MV-4-11 (cell line): ENCODE measurements at regions not wholly inside any gene's neighbourhood (a gene's known extent, or its start where the extent isn't known, plus 50 kb on each side); places are given as distances from the start of the nearest gene placed in this dataset.
"Not testable (repeated sequence)": the region's sequence is repeated elsewhere in the genome, so short reads cannot be mapped to it uniquely, and the experiment has no call there.

ENCODE experiments used
- DNase-seq: peaks from one replicate; lab custom pipeline; 2025; lab: John Stamatoyannopoulos, UW

- no peak for DNase-seq
Measured at GRCh38 chr6:145547594-145548335, 187.6 kb downstream of the EPM2A start.

GRCh38 chr6:145548933-145549648 lies 186.2 kb downstream of the EPM2A start:
- DNase-seq: no peak

GRCh38 chr6:145551164-145551563 lies 184.2 kb downstream of the EPM2A start:
- no peak for DNase-seq

GRCh38 chr6:145555084-145555483 lies 180.2 kb downstream of the EPM2A start:
- no peak for DNase-seq

GRCh38 chr6:145557474-145557873 lies 177.8 kb downstream of the EPM2A start:
- DNase-seq: no peak

GRCh38 chr6:145559836-145560235 lies 175.5 kb downstream of the EPM2A start:
- DNase-seq: no peak

GRCh38 chr6:145561095-145562072 lies 173.9 kb downstream of the EPM2A start:
- DNase-seq: no peak

- no peak for DNase-seq
Measured at GRCh38 chr6:145562771-145563615, 172.3 kb downstream of the EPM2A start.

- DNase-seq: no peak
Measured at GRCh38 chr6:145564553-145564952, 170.8 kb downstream of the EPM2A start.

GRCh38 chr6:145567684-145568252 lies 167.6 kb downstream of the EPM2A start:
- DNase-seq: no peak

- no peak for DNase-seq
Measured at GRCh38 chr6:145569140-145569539, 166.2 kb downstream of the EPM2A start.

GRCh38 chr6:145570336-145570735 lies 165.0 kb downstream of the EPM2A start:
- not testable (repeated sequence) for DNase-seq

- not testable (repeated sequence) for DNase-seq
Measured at GRCh38 chr6:145574269-145574668, 161.1 kb downstream of the EPM2A start.
